Tibial artery (tissue), 4 donors: ENCODE measurements at regions not wholly inside any gene's neighbourhood (a gene's known extent, or its start where the extent isn't known, plus 50 kb on each side); places are given as distances from the start of the nearest gene placed in this dataset.

ENCODE experiments used
- DNase-seq, 2 donors: peaks; one replicate each; pipeline ENCODE4 v3.0.0-alpha.2; 2019
- H3K27ac ChIP-seq, 2 donors: fragments of 200-600 bp; sonication (generic) in 1 of 2; 1 replicate in 1 of 2; 2 replicates in 1 of 2; pipeline ENCODE4 v1.5.1; 2018 to 2019; ENCODE audit warnings: mild to moderate bottlenecking in 1 of 2
- H3K27me3 ChIP-seq, 2 donors: fragments of 200-600 bp; sonication (generic) in 1 of 2; one replicate each; pipeline versions ENCODE4 v1.5.1 to v1.6.0; 2016 to 2019
- H3K36me3 ChIP-seq, 3 donors: fragments of 200-600 bp; sonication (generic) in 2 of 3; one replicate each; pipeline ENCODE4 v1.5.1; 2016 to 2019; ENCODE audit warnings: mild to moderate bottlenecking in 2 of 3
- H3K4me1 ChIP-seq, 4 donors: fragments of 200-600 bp; sonication (generic) in 2 of 4; 1 replicate in 3 of 4; 2 replicates in 1 of 4; pipeline ENCODE4 v1.5.1; 2016 to 2019
- H3K4me3 ChIP-seq, 2 donors: fragments of 200-600 bp; sonication (generic) in 1 of 2; 1 replicate in 1 of 2; 2 replicates in 1 of 2; pipeline ENCODE4 v1.5.1; 2018 to 2019; ENCODE audit warnings: mild to moderate bottlenecking in 2 of 2
- H3K9me3 ChIP-seq, 3 donors: fragments of 200-600 bp; sonication (generic) in 1 of 3; one replicate each; pipeline ENCODE4 v1.5.1; 2016 to 2019
- intact Hi-C: fragments of 100-400 bp; cut with DNase I; formaldehyde crosslinking; loops from one replicate; pipeline ENCODE4 v1.15.0; 2023; ENCODE audit warnings: low total_unique reads
- TF ChIP-seq, protein P1 (sequence below), 2 experiments: fragments of 200-600 bp in 1 of 2; fragments of 450-650 bp in 1 of 2; IDR thresholded peaks; one replicate each; pipeline ENCODE4 v1.5.1; 2017 to 2019; ENCODE audit warnings: antibody characterized with exemption in 2 of 2, mild to moderate bottlenecking in 1 of 2, moderate library complexity in 1 of 2

- TF ChIP-seq, protein P1, sequence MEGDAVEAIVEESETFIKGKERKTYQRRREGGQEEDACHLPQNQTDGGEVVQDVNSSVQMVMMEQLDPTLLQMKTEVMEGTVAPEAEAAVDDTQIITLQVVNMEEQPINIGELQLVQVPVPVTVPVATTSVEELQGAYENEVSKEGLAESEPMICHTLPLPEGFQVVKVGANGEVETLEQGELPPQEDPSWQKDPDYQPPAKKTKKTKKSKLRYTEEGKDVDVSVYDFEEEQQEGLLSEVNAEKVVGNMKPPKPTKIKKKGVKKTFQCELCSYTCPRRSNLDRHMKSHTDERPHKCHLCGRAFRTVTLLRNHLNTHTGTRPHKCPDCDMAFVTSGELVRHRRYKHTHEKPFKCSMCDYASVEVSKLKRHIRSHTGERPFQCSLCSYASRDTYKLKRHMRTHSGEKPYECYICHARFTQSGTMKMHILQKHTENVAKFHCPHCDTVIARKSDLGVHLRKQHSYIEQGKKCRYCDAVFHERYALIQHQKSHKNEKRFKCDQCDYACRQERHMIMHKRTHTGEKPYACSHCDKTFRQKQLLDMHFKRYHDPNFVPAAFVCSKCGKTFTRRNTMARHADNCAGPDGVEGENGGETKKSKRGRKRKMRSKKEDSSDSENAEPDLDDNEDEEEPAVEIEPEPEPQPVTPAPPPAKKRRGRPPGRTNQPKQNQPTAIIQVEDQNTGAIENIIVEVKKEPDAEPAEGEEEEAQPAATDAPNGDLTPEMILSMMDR (IDR thresholded peaks at IDR 0.05): no peak
- DNase-seq: no peak
- peaks cover 100% of the 10 kb centered on the region in 3 donors for H3K36me3 ChIP-seq
- intact Hi-C loops: no loop called here
- H3K27ac ChIP-seq: no peak overlapping the region
- H3K4me3 ChIP-seq: no peak overlapping the region
- H3K27me3 ChIP-seq: no peaks in the 10 kb centered on the region
- H3K4me1 ChIP-seq: no peaks in the 10 kb centered on the region
- H3K9me3 ChIP-seq: peaks cover 50 to 100% (median 100%) of the 10 kb centered on the region in 3 donors
Measured at GRCh38 chr15:25072857-25073476, 118.2 kb downstream of the SNRPN start.

- intact Hi-C loops: no loop called here
- peak in 1 of 2 donors; percentile 20 for DNase-seq
- TF ChIP-seq, protein P1 (IDR thresholded peaks at IDR 0.05): no peak
- Histone ChIP-seq H3K4me3 (no peak overlapping the region), H3K9me3 (peaks cover 5 to 99% (median 99%) of the 10 kb centered on the region in 3 donors), H3K27ac (no peak overlapping the region), H3K4me1 (no peaks in the 10 kb centered on the region), H3K27me3 (no peaks in the 10 kb centered on the region), H3K36me3 (peaks cover 98 to 100% (median 100%) of the 10 kb centered on the region in 3 donors)
Measured at GRCh38 chr15:25087137-25087536, 132.3 kb downstream of the SNRPN start.

DNA sequence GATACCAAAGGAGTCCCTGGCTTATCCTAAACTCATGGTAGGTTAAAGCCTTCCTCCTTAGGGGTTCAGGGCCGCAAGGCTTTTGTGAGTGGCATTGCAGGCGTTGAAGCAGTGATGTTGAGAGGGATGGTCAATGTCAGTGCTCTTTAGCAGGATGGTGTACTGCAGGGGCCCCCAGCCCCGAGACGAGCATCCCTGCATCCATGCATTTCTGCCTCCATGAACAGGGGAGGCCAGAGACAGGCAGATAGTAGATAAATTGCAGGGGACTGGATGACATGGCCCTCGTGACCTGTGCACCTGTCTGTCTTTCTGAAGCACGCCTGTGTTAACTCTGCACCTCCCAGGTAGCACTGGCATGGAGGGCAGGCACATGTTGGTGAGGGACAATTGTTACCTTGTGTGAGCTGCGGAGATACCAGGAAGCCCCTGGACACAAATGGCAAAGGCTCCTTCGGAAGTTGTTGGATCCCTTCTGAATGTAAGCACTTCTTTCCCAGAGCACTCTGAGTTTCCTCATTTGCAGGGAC lies 133.5 kb downstream of the SNRPN start:
- Histone ChIP-seq H3K9me3 (peaks cover 5 to 99% (median 97%) of the 10 kb centered on the region in 3 donors), H3K27me3 (no peaks in the 10 kb centered on the region), H3K4me1 (no peaks in the 10 kb centered on the region), H3K27ac (no peak overlapping the region), H3K4me3 (no peak overlapping the region), H3K36me3 (peaks cover 98 to 100% (median 100%) of the 10 kb centered on the region in 3 donors)
- intact Hi-C loops: no loop called here
- TF ChIP-seq, protein P1 (IDR thresholded peaks at IDR 0.05): no peak
- peak in 1 of 2 donors; percentile 20 for DNase-seq

DNA sequence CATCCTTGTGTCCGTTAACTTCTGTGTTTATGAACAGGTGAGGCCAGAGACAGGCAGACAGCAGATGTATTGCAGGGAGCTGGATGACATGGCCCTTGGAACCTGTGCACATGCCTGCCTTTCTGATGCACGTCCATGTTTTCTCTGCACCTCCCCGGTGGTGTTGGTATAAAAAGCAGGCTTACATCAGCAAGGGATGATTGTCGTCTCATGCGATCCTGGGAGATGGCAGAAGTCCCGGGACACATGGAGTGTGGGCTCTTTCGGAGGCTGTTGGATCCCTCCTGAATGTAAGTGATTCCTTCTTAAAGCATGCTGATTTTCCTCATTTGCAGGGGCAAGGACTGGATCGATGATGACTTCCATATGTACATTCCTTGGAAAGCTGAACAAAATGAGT lies 134.8 kb downstream of the SNRPN start:
- no peak overlapping the region for H3K4me3 ChIP-seq
- H3K36me3 ChIP-seq: peaks cover 98 to 100% (median 100%) of the 10 kb centered on the region in 3 donors
- intact Hi-C loops: no loop called here
- H3K9me3 ChIP-seq: peaks cover 5 to 99% (median 96%) of the 10 kb centered on the region in 3 donors
- H3K27ac ChIP-seq: no peak overlapping the region
- TF ChIP-seq, protein P1 (IDR thresholded peaks at IDR 0.05): no peak
- no peaks in the 10 kb centered on the region for H3K27me3 ChIP-seq
- peak in 1 of 2 donors; percentile 12 for DNase-seq
- H3K4me1 ChIP-seq: no peaks in the 10 kb centered on the region

- DNase-seq: no peak
- intact Hi-C loops: no loop called here
- H3K27me3 ChIP-seq: no peaks in the 10 kb centered on the region
- peaks cover 98 to 100% (median 100%) of the 10 kb centered on the region in 3 donors for H3K36me3 ChIP-seq
- peaks cover 5 to 97% (median 93%) of the 10 kb centered on the region in 3 donors for H3K9me3 ChIP-seq
- TF ChIP-seq, protein P1 (IDR thresholded peaks at IDR 0.05): no peak
- no peaks in the 10 kb centered on the region for H3K4me1 ChIP-seq
- H3K27ac ChIP-seq: no peak overlapping the region
- H3K4me3 ChIP-seq: no peak overlapping the region
Measured at GRCh38 chr15:25090073-25090733, 135.4 kb downstream of the SNRPN start.
